ENCODE measurements at regions not wholly inside any gene's neighbourhood (a gene's known extent, or its start where the extent isn't known, plus 50 kb on each side); places are given as distances from the start of the nearest gene placed in this dataset.

GRCh38 chr2:83972128-83972527 is 487.0 kb downstream of the SUCLG1 start:
- no peak for DNase-seq (ENCODE audit: low read depth in 1 of 2, low spot score in 1 of 2)
- FAIRE-seq, result no peak
- Histone ChIP-seq H3K9me3 (peaks cover 4% of the 10 kb centered on the region; the same call in 1 of the 3 replicates), H3K27ac (no peak overlapping the region), H3K4me3 (no peak overlapping the region), H3K4me1 (no peaks in the 10 kb centered on the region), H3K4me2 (no peak overlapping the region)
- ATAC-seq, result no peak
- 44% methylated on average over 3 of the region's 3 CpGs for WGBS (ENCODE audit: missing lambda C conversion rate)
- ChIA-PET POLR2A (no interaction called here), CTCF (no interaction called here)
- peak; percentile 25 for TF ChIP-seq MAFK (IDR thresholded peaks at IDR 0.05; ENCODE audit: partially characterized antibody)
- TF ChIP-seq, protein P1, sequence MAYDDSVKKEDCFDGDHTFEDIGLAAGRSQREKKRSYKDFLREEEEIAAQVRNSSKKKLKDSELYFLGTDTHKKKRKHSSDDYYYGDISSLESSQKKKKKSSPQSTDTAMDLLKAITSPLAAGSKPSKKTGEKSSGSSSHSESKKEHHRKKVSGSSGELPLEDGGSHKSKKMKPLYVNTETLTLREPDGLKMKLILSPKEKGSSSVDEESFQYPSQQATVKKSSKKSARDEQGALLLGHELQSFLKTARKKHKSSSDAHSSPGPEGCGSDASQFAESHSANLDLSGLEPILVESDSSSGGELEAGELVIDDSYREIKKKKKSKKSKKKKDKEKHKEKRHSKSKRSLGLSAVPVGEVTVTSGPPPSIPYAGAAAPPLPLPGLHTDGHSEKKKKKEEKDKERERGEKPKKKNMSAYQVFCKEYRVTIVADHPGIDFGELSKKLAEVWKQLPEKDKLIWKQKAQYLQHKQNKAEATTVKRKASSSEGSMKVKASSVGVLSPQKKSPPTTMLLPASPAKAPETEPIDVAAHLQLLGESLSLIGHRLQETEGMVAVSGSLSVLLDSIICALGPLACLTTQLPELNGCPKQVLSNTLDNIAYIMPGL (CRISPR knock-in tag; IDR thresholded peaks at IDR 0.05; ENCODE audit: borderline replicate concordance), result no peak

- no peak for FAIRE-seq
- Histone ChIP-seq H3K27ac (no peak overlapping the region), H3K4me1 (no peaks in the 10 kb centered on the region), H3K4me3 (no peak overlapping the region), H3K4me2 (no peak overlapping the region), H3K9me3 (peaks cover 4% of the 10 kb centered on the region; the same call in 1 of the 3 replicates)
- no peak for ATAC-seq
- no peak for TF ChIP-seq KDM5A (IDR thresholded peaks at IDR 0.05)
- TF ChIP-seq ZFP36 (IDR thresholded peaks at IDR 0.05; ENCODE audit: borderline replicate concordance, partially characterized antibody), result no peak
- no peak for TF ChIP-seq HEYL (CRISPR knock-in tag; IDR thresholded peaks at IDR 0.05)
- TF ChIP-seq, protein P2, sequence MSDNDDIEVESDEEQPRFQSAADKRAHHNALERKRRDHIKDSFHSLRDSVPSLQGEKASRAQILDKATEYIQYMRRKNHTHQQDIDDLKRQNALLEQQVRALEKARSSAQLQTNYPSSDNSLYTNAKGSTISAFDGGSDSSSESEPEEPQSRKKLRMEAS (IDR thresholded peaks at IDR 0.05), result no peak
- TF ChIP-seq EHMT2 (IDR thresholded peaks at IDR 0.05; ENCODE audit: low read depth), result no peak
- TF ChIP-seq GATA3 (IDR thresholded peaks at IDR 0.05; ENCODE audit: borderline replicate concordance), result no peak
- TF ChIP-seq, protein P3, sequence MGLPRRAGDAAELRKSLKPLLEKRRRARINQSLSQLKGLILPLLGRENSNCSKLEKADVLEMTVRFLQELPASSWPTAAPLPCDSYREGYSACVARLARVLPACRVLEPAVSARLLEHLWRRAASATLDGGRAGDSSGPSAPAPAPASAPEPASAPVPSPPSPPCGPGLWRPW (IDR thresholded peaks at IDR 0.05), result no peak
- TF ChIP-seq MAZ (IDR thresholded peaks at IDR 0.05; ENCODE audit: borderline replicate concordance, low read depth, low read length), result no peak
- no peak for TF ChIP-seq MAFK (IDR thresholded peaks at IDR 0.05; ENCODE audit: partially characterized antibody)
- no peak for TF ChIP-seq HOXB13 (CRISPR knock-in tag; IDR thresholded peaks at IDR 0.05; ENCODE audit: low read depth)
- no peak for TF ChIP-seq CHD4 (IDR thresholded peaks at IDR 0.05; ENCODE audit: borderline replicate concordance)
- no peak for TF ChIP-seq FOSL2 (IDR thresholded peaks at IDR 0.05)
- no peak for TF ChIP-seq FOSL2 (CRISPR knock-in tag; IDR thresholded peaks at IDR 0.05)
- TF ChIP-seq, protein P1 (CRISPR knock-in tag; IDR thresholded peaks at IDR 0.05; ENCODE audit: borderline replicate concordance), result no peak
- 56% methylated on average over 2 of the region's 2 CpGs for WGBS (ENCODE audit: missing lambda C conversion rate)
- ChIA-PET POLR2A (no interaction called here), CTCF (no interaction called here)
- DNase-seq (ENCODE audit: low read depth in 1 of 2, low spot score in 1 of 2), result no peak
Measured at GRCh38 chr2:83971547-83971946, 487.5 kb downstream of the SUCLG1 start.

- POLR2A ChIA-PET, result no interaction called here
- WGBS (ENCODE audit: missing lambda C conversion rate), result 6% methylated on average over 4 of the region's 4 CpGs
- no peak for DNase-seq (ENCODE audit: low read depth in 1 of 2, low spot score in 1 of 2)
- TF ChIP-seq SMC3 (IDR thresholded peaks at IDR 0.05) (no peak), CHD2 (IDR thresholded peaks at IDR 0.05; ENCODE audit: low read length, partially characterized antibody) (no peak), HDAC2 (IDR thresholded peaks at IDR 0.05) (no peak), TP53 (CRISPR knock-in tag; IDR thresholded peaks at IDR 0.05) (no peak), USF2 (IDR thresholded peaks at IDR 0.05) (no peak), NPAS2 (CRISPR knock-in tag; IDR thresholded peaks at IDR 0.05; ENCODE audit: borderline replicate concordance) (no peak), MYC (IDR thresholded peaks at IDR 0.05; ENCODE audit: borderline replicate concordance, low read length) (no peak), KDM5A (IDR thresholded peaks at IDR 0.05) (no peak), HOXA7 (CRISPR knock-in tag; IDR thresholded peaks at IDR 0.05) (no peak), FOXS1 (CRISPR knock-in tag; IDR thresholded peaks at IDR 0.05) (no peak)
- TF ChIP-seq, protein P1 (CRISPR knock-in tag; IDR thresholded peaks at IDR 0.05; ENCODE audit: borderline replicate concordance), result no peak
- TF ChIP-seq, protein P4, sequence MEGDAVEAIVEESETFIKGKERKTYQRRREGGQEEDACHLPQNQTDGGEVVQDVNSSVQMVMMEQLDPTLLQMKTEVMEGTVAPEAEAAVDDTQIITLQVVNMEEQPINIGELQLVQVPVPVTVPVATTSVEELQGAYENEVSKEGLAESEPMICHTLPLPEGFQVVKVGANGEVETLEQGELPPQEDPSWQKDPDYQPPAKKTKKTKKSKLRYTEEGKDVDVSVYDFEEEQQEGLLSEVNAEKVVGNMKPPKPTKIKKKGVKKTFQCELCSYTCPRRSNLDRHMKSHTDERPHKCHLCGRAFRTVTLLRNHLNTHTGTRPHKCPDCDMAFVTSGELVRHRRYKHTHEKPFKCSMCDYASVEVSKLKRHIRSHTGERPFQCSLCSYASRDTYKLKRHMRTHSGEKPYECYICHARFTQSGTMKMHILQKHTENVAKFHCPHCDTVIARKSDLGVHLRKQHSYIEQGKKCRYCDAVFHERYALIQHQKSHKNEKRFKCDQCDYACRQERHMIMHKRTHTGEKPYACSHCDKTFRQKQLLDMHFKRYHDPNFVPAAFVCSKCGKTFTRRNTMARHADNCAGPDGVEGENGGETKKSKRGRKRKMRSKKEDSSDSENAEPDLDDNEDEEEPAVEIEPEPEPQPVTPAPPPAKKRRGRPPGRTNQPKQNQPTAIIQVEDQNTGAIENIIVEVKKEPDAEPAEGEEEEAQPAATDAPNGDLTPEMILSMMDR (IDR thresholded peaks at IDR 0.05), result no peak
- TF ChIP-seq, protein P2 (IDR thresholded peaks at IDR 0.05), result no peak
Measured at GRCh38 chr2:83970217-83970929, 488.7 kb downstream of the SUCLG1 start.

More at GRCh38 chr2:83970217-83970929, 488.7 kb downstream of the SUCLG1 start:
- FAIRE-seq (no peak), ATAC-seq (no peak)
- Histone ChIP-seq H3K4me2 (no peak overlapping the region), H3K4me3 (no peak overlapping the region), H3K4me1 (no peaks in the 10 kb centered on the region), H3K9me3 (peaks cover 4% of the 10 kb centered on the region; the same call in 1 of the 3 replicates), H3K27ac (no peak overlapping the region)
- CTCF ChIA-PET, result no interaction called here
